ENCODE measurements at regions not wholly inside any gene's neighbourhood (a gene's known extent, or its start where the extent isn't known, plus 50 kb on each side); places are given as distances from the start of the nearest gene placed in this dataset.

GRCh38 chr18:72197591-72197990 is 346.6 kb downstream of the CBLN2 start:
- Histone ChIP-seq H3K27me3 (ENCODE audit: insufficient read depth, poor library complexity, severe bottlenecking) (no peaks in the 10 kb centered on the region), H3K36me3 (ENCODE audit: low read depth) (no peaks in the 10 kb centered on the region), H3K4me1 (ENCODE audit: insufficient read depth, poor library complexity, severe bottlenecking) (no peaks in the 10 kb centered on the region), H3K4me3 (ENCODE audit: severe bottlenecking) (no peak overlapping the region), H3K9me3 (ENCODE audit: severe bottlenecking) (peaks cover 3% of the 10 kb centered on the region), H3K27ac (ENCODE audit: poor library complexity, severe bottlenecking) (no peak overlapping the region)
- no peak for DNase-seq (ENCODE audit: low spot score)
- no peak for TF ChIP-seq CTCF (IDR thresholded peaks at IDR 0.05; ENCODE audit: poor library complexity, severe bottlenecking)
- ATAC-seq (ENCODE audit: low read depth) = no peak

GRCh38 chr18:72194072-72194471 is 350.1 kb downstream of the CBLN2 start:
- Histone ChIP-seq H3K27me3 (ENCODE audit: insufficient read depth, poor library complexity, severe bottlenecking) (no peaks in the 10 kb centered on the region), H3K9me3 (ENCODE audit: severe bottlenecking) (peaks cover 3% of the 10 kb centered on the region), H3K4me1 (ENCODE audit: insufficient read depth, poor library complexity, severe bottlenecking) (no peaks in the 10 kb centered on the region), H3K4me3 (ENCODE audit: severe bottlenecking) (no peak overlapping the region), H3K36me3 (ENCODE audit: low read depth) (no peaks in the 10 kb centered on the region), H3K27ac (ENCODE audit: poor library complexity, severe bottlenecking) (no peak overlapping the region)
- no peak for TF ChIP-seq CTCF (IDR thresholded peaks at IDR 0.05; ENCODE audit: poor library complexity, severe bottlenecking)
- DNase-seq (ENCODE audit: low spot score) (no peak), ATAC-seq (ENCODE audit: low read depth) (no peak)

GRCh38 chr18:72187956-72188355 is 356.2 kb downstream of the CBLN2 start:
- DNase-seq (ENCODE audit: low spot score) = no peak

GRCh38 chr18:72181241-72181764 is 362.8 kb downstream of the CBLN2 start:
- no peak overlapping the region for H3K4me3 ChIP-seq (ENCODE audit: severe bottlenecking)
- TF ChIP-seq CTCF (IDR thresholded peaks at IDR 0.05; ENCODE audit: poor library complexity, severe bottlenecking) = no peak
- no peaks in the 10 kb centered on the region for H3K4me1 ChIP-seq (ENCODE audit: insufficient read depth, poor library complexity, severe bottlenecking)
- no peak for ATAC-seq (ENCODE audit: low read depth)
- no peaks in the 10 kb centered on the region for H3K9me3 ChIP-seq (ENCODE audit: severe bottlenecking)
- no peaks in the 10 kb centered on the region for H3K27me3 ChIP-seq (ENCODE audit: insufficient read depth, poor library complexity, severe bottlenecking)
- H3K27ac ChIP-seq (ENCODE audit: poor library complexity, severe bottlenecking) = no peak overlapping the region
- H3K36me3 ChIP-seq (ENCODE audit: low read depth) = no peaks in the 10 kb centered on the region
- no peak for DNase-seq (ENCODE audit: low spot score)

More at GRCh38 chr18:72187956-72188355, 356.2 kb downstream of the CBLN2 start:
- H3K4me1 ChIP-seq (ENCODE audit: insufficient read depth, poor library complexity, severe bottlenecking) = no peaks in the 10 kb centered on the region
- TF ChIP-seq CTCF (IDR thresholded peaks at IDR 0.05; ENCODE audit: poor library complexity, severe bottlenecking) = no peak
- H3K27me3 ChIP-seq (ENCODE audit: insufficient read depth, poor library complexity, severe bottlenecking) = no peaks in the 10 kb centered on the region
- H3K4me3 ChIP-seq (ENCODE audit: severe bottlenecking) = no peak overlapping the region
- no peak overlapping the region for H3K27ac ChIP-seq (ENCODE audit: poor library complexity, severe bottlenecking)
- no peaks in the 10 kb centered on the region for H3K36me3 ChIP-seq (ENCODE audit: low read depth)
- ATAC-seq (ENCODE audit: low read depth) = no peak
- no peaks in the 10 kb centered on the region for H3K9me3 ChIP-seq (ENCODE audit: severe bottlenecking)

GRCh38 chr18:72180689-72181088 is 363.5 kb downstream of the CBLN2 start:
- ATAC-seq (ENCODE audit: low read depth) (no peak), DNase-seq (ENCODE audit: low spot score) (no peak)
- Histone ChIP-seq H3K4me3 (ENCODE audit: severe bottlenecking) (no peak overlapping the region), H3K36me3 (ENCODE audit: low read depth) (no peaks in the 10 kb centered on the region), H3K4me1 (ENCODE audit: insufficient read depth, poor library complexity, severe bottlenecking) (no peaks in the 10 kb centered on the region), H3K9me3 (ENCODE audit: severe bottlenecking) (no peaks in the 10 kb centered on the region), H3K27ac (ENCODE audit: poor library complexity, severe bottlenecking) (no peak overlapping the region), H3K27me3 (ENCODE audit: insufficient read depth, poor library complexity, severe bottlenecking) (no peaks in the 10 kb centered on the region)
- TF ChIP-seq CTCF (IDR thresholded peaks at IDR 0.05; ENCODE audit: poor library complexity, severe bottlenecking) = no peak
